GM21576 (cell line): ENCODE measurements at regions not wholly inside any gene's neighbourhood (a gene's known extent, or its start where the extent isn't known, plus 50 kb on each side); places are given as distances from the start of the nearest gene placed in this dataset.
"Not testable (repeated sequence)": the region's sequence is repeated elsewhere in the genome, so short reads cannot be mapped to it uniquely, and the experiment has no call there.

Experiments
- ATAC-seq: cut with Tn5 transposase; IDR thresholded peaks from one replicate; pipeline ENCODE4 v1.9.1; 2021; ENCODE audit warnings: mild to moderate bottlenecking, moderate library complexity; ENCODE audit not compliant: unreplicated experiment

DNA sequence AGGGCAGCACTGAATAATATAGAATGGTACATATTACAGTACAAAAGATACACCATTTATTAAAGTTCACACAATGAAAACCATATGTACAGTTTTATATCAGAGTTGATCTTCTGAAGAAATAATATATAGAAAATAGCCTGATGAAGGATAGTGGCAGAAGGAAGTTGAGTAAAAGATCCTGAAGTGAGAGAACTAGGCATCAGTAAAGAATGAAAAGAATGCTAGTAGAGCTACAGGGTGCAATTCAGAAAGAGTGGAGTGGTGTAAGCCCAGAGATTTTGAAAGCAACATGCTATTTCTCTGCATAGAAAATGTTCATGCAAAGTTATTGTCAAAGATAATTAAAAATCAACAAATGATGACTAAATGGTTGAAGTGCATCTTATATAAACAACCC lies 1552.7 kb upstream of the TENM4 start:
- ATAC-seq = no peak

DNA sequence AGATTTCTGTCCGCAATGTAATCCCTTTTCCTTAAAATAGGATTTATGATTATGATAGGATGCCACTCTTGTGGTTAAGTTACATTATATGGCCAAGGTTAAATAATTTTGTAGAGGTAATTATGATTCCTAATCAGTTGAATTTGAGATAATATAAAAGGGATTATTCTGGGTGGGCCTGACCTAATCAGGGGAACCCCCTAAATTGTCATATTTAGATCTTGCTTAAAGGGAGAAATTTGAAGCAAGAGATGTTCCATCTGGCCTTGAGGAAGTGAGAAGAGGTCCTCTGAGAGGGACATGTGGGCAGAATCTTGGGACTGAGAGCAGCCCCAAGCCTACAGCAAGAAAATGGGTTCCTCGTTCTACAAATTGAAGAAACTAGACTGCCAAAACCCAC lies 1550.1 kb upstream of the TENM4 start:
- ATAC-seq = no peak

DNA sequence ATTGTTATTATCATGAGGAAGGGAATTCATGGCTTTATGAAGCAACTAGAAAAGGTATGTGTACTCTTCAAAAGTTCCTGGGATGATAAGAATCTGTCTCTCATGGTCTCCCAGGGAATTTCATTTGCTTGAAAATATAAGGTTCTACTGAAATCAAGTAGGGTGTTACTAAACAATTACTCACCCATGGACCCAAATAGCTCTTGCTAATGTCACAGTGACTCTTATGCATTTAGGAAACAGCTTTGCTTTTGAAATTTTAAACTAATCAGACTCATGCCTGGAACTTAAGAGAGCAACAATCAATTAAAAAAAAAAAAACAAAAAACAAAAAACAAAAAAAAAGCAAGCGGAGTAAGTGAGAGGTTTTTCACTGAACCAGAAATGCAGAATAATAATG lies 1546.3 kb upstream of the TENM4 start:
- no peak for ATAC-seq

DNA sequence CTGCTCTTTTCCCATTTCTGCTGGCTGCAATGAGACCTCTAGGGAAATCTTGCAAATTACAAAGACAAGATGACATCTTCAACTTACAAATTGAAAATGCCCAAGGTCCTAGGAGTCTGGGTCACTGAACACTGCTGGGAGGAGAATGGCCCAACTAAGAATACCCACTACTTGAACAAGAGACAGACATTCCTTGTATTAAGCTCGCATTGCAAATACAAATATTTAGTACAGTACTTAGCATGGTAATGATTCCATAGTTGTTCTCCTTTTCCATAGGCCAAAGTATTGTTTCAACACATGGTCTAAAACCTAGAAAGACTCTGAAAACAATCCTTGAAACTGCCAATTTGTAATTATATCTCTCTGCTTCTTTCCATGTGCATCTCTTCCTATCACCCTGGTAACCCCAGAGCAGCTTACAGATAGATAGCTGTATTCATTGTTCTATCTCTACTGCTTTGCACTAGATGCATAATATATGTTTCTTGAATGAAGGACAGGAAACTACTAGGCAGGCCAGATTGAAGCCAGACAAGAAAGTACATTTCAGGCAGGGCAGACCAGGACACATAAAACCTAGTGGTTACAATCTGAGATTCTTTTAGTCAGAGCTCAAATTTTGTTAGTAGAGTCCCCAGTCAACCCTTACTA lies 1545.7 kb upstream of the TENM4 start:
- no peak for ATAC-seq

DNA sequence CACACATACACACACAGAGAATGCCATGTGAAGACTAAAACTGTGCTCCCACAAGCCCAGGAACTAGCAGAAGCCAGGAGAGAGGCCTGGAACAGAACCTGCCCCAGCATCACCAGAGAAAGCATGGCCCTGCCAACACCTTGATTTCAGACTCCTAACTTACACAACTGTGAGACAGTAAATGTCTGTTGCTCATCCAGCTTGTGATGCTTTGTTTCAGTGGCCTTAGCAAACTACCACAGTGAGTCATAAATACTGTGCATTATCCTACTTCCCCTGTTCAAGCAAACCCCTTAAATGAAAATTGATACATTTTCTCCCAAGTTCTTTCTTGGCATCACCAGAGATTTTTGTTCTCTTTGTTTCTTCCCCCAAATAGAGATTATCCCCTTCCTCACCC lies 1539.4 kb upstream of the TENM4 start:
- ATAC-seq = no peak

DNA sequence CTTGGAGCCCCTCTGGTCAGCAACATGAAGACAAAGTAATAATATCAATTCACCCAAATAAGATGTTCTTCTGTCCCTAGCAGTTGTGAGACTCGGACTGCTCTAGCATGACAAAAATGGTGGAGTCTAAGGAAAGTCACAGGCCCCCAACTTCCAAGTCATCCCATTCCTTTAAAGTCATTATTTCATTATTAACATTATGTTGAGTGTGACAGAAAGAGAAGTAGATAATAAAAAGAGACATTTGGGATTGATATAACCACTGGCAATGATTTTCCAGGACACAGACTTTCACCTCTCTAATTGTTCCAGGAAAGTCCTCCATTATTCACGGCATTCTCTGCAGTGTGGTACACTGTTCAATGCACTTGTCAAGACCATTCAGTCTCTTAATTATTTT lies 1533.0 kb upstream of the TENM4 start:
- no peak for ATAC-seq

DNA sequence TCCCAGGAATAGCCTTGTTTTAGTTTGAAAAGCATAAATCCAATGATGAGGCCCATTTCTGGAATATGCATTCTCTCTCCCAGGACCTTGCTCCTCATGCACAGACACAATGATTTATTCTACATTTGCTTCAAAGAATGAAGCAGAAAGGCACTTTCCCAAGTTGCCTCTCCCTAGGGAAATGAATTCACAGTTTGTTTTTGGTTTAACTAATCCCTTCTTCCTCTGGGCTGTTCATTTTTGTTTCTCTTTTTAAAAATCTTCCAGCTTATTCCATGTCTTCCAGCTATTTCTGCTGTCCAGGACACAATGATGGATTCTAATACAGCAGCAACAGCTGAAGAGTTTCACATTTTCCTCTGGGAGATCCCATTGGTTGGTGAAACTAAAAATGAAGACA lies 1529.2 kb upstream of the TENM4 start:
- no peak for ATAC-seq

DNA sequence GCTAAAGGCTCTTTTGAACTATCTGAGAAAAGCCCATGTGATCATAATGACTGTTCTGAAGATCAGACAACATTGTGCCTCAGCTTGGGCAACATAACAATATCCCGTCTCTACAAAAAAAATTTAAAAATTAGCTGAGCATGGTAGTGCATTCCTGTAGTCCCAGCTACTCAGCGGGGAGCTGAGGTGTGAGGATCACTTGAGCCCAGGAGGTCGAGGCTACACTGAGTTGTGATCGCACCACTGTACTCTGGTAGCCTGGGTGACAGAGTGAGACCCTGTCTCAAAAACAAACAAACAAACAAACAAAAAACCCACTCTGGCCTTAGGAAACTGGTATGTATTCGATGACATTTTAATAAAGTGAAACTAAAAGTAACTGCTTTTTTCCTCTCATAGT lies 1526.8 kb upstream of the TENM4 start:
- ATAC-seq = no peak

DNA sequence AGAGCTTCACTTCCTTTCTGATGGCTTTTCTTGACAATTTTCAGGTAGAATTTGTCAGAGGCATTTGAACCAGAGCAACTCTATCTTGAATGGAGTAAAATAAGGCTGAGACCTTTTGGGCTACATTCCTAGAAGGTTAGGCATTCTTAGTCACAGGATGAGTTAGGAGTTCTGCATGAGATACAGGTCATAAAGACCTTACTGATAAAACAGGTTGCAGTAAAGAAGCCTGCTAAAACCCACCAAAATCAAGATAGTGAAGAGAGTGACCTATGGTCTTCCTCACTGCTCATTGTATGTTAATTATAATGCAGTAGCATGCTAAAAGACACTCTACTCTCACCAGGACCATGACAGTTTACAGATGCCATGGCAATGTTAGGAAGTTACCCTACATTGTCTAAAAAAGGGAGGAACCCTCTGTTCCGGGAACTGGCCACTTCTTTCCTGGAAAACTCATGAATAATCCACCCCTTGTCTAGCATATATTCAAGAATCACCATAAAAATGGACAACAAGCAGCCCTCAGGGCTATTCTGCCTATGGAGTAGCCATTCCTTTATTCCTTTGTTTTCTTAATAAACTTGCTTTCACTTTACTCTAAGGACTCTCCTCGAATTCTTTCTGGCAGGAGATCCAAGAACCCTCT lies 1519.7 kb upstream of the TENM4 start:
- ATAC-seq = no peak

DNA sequence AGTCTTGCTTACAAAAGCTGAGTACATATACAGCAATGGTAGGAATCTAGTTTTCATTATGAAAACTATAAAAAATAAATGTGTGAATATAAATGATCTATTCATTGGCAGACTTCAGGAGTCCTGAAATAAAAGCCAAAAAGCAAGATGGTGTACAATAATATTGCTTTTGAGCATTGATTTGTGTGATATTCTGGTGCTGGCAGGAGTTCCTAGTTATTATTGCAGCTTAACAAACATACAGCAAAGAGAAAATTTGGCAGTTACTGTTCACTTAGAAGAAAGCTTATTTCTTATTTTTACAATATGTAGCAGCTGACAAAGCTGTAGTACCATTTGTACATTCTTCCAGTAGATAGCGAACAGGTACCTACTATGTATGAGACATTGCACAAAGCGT lies 1518.9 kb upstream of the TENM4 start:
- no peak for ATAC-seq

DNA sequence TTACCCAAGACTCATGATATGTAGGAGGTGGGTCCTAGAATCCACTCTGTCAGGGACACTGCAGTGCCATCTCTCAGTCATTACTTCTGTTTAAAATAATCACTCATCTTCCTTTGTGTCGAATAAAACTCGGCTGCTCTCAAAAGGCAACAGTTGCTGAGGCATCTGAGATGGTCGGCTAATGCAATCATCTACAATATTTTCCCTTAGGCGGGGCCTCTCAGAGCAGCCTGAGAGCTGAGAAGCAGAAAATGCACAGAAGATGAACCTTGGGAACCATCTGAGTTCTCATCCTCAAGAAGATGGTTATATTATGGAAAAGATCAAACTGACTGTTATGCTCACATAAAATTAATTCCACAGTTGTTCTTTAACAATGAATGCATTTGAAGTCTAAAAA lies 1518.2 kb upstream of the TENM4 start:
- ATAC-seq = no peak

DNA sequence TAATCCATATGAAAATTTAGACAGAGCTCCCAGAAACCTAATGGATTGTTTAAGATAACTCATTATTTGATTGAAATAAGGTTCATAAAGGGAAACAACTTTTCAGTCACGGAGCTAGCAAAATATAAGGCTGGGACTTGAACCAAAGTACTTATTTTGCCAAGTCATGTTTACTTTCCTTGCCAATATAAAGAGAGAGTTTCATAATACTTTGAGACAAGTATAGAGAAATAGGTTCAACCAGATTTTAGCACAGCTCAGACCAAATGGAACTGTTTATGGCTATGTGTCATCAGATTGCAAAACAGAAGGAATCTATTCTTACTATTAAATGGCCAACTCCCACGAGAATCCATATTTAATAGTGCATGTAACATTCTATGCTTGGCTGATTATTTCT lies 1517.5 kb upstream of the TENM4 start:
- ATAC-seq = no peak

DNA sequence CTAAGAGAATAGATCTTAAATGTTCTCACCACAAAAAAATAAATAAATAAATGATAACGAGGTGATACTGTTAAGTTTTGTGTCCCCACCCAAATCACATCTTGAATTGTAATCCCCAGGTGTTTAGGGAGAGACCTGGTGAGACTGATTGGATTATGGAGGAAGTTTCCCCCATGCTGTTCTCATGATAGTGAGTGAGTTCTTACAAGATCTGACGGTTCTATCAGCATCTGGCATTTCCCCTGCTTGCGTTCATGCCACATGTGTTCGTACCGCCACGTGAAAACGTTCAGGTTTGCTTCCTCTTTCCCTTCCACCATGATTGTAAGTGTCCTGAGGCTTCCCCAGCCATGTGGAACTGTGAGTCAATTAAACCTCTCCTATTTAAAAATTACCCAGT lies 1514.8 kb upstream of the TENM4 start:
- no peak for ATAC-seq

DNA sequence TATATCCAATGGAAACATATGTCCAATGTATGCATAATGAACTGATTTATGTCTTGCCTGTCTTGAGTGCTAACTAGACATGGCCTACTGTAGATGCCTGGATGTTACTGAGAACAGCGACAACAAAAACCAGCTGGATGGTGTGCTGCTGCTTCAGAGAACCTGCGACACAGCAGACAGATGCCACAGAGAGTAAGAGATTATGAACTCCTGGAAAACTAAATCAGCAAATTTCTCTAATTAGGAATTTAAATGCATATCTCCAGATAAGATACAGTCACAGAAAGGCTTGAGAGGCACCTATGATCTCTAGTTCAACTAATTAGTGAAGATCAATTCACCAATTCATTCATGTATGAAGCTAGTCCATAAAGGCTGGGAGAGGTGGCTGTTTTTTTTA lies 1508.0 kb upstream of the TENM4 start:
- no peak for ATAC-seq

DNA sequence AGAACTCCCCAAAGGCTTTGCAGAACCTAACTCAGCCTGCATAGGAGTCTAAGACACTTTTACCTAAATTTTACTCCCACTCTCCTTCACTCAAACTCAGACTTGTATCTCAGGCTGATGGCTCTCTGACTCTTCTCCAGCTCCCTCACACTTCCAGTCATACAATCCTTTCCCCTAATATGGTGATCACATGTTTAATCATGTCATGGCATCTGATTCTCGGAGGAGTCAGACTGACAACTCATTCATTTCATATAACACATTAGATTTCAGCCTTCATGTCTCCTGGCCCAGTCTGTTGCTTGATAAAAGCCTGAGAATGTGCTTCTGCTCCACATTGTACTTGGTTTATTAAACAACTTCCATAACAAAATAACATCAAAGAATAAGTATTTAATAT lies 1503.9 kb upstream of the TENM4 start:
- no peak for ATAC-seq

DNA sequence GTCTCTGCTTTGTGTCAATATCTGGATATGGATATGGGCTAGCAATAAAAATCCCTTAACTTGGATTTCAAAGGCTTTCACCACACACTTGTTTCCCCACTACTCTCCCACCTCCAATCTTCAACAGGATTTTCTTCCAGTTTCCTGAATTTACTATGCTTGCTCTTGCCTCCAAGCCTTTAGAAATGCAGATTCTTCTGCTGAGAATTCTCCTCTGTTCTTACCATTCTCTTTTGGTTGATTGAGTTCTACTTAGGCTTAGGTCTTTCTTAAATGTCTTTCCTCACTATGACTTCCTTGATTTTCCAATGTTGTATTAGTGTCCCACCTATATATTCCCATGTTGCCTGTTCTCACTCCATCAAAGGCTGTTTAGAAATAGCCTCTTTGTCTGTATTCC lies 1502.4 kb upstream of the TENM4 start:
- ATAC-seq = no peak

DNA sequence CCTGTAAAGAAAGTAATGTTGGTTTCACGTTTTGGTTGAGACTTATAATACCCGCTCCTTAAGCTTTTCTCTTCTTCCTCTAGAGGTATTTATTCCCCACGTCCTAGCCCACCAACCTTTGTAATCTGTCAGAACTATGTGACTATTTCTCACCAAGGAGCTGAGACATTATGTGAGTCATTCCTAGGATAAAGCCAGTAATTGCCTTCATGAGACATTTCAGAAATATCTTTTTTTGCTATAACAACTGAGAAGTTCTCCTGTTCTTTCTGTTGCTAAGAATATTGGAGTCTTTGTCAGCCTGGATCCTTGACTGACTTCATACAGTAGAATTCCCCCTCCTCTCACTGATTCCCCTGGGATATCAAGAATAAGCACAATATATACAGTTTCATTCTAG lies 1497.0 kb upstream of the TENM4 start:
- no peak for ATAC-seq

DNA sequence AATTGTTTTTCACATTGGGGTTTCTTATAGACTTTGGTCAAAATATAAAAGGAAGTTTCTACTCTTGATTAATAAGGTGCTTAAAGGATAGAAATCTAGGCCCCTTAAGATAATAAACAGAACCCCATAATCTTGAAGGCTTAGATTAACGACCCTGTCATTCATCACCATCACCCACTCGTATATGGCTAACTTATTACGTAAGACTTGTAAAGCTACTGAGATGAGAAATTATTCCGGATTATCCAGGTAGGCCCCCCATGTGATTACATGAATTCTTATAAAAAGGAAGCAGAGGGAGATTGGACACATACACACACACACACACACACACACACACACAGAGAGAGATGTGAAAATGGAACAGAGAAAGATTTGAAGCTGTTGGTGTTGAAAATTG lies 1489.2 kb upstream of the TENM4 start:
- ATAC-seq = no peak

DNA sequence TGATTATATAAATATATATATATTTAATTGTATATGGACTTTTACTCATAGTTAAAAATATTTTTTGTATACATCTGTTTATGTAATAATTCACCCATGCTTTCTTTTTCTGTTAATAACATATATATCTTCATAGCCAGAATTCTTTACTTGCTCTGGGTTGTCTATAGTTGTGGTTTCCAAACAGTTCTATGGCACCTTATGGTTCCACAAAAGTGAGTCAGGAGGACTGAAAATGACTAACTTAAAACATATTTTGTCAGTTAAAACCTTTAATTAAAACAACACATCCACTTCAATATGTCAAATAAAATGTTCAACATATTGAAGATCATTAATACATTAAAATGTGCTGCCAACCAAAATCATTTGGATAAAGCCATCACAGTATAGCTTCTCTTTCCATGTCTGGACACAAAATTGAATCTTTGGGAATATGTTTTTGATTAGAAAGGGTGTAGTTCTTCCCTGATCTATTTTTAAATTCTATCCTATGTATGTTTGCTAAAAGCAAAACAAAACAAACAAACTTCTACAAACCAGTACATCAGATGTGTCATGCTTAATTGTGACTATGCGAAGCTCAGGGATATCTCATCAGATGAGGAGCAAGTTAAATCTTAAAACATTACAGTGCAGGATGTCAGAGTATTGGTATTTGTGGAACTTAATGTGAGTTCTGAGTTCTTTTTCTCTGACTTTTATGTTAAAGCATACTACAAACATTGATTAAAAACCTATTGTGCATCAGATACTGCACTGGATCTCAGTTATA lies 1488.4 kb upstream of the TENM4 start:
- no peak for ATAC-seq

DNA sequence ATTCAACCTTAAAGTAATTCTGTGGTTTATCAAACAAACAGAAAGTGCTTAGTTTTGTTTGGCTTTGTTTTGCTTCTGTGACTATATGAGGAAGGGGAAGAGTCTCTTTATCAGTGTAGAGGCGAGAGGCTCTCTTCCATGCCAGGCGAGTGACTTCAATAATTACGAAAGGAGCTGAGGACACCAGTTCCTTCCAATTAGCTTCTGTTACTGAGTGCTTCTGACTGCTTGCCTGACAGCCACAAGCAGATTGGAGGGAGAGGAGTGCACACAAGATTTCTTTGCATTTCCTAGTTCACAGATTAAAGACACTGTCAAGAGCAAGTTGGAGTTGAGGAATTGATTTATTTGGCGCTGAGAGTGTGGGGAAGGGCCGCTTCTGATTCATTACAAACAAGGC lies 1484.5 kb upstream of the TENM4 start:
- no peak for ATAC-seq

DNA sequence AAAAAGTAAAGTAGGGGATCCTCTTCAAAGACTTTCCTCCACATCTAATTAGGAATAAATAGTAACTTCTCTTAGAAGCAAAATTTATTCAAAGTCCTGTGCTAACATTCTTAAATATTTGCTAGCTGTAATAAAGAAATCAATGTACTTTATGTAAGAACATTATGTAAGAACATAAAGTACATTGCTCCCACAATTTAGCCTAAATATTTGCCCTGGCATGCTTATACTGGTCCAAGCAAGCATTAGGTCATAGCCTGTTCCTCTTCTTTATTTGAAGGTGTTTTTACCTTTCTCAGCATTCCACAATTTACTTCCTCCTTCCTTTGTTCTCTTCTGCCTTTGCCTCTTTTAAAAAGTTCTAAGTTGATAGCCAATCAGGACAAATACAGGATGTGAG lies 1480.5 kb upstream of the TENM4 start:
- ATAC-seq = not testable (repeated sequence)

DNA sequence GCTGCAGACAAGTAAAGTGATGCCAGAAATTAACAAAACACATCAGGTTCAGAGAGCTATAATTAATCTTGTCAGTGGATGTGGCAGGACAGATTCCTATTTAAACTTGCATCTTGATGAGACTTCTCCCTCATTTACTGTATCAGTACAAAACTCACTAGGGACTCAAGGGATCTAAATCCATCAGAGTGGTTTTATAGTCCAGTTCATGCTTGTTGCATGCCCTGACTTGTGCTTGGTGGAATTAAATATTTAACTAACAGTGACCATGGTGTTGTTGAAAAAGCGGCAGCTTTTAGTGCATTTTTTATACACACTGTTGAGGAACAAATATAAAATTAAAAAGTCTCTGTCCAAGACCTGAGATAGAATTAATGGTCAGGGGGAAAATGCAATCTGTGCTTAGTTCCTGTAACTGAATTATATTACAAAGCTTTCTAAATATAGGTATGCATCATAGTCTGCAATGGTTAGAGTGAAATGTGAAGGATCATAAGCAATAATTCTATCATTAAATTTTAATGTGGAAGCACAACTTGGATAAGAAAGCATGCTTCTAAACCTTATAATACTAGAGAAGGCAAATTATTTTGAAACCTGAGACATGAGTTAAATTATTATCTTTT lies 1475.5 kb upstream of the TENM4 start:
- no peak for ATAC-seq
